Sigmoid colon (tissue), 4 donors: ENCODE measurements at regions not wholly inside any gene's neighbourhood (a gene's known extent, or its start where the extent isn't known, plus 50 kb on each side); places are given as distances from the start of the nearest gene placed in this dataset.

ENCODE experiments used
- CTCF ChIP-seq, 4 experiments: fragments of 450-650 bp in 3 of 4; fragments of 200-600 bp in 1 of 4; IDR thresholded peaks; one replicate each; pipeline ENCODE4 v1.5.1; 2016 to 2019; ENCODE audit warnings: antibody characterized with exemption in 4 of 4, mild to moderate bottlenecking in 3 of 4, moderate library complexity in 2 of 4
- EP300 ChIP-seq, 4 donors: sonication (generic); formaldehyde crosslinking; IDR thresholded peaks; one replicate each; pipeline ENCODE4 v1.6.1; 2017; ENCODE audit warnings: antibody characterized with exemption in 4 of 4
- POLR2A ChIP-seq, 2 donors: fragments of 450-650 bp; IDR thresholded peaks; one replicate each; pipeline ENCODE4 v1.6.1; 2016; ENCODE audit warnings: antibody characterized with exemption in 2 of 2, mild to moderate bottlenecking in 2 of 2, moderate library complexity in 2 of 2
- POLR2AphosphoS5 ChIP-seq, 4 donors: sonication (generic); formaldehyde crosslinking; IDR thresholded peaks; one replicate each; pipeline ENCODE4 v1.6.1; 2017; ENCODE audit warnings: antibody characterized with exemption in 4 of 4

- TF ChIP-seq CTCF (IDR thresholded peaks at IDR 0.05): no peak
- TF ChIP-seq POLR2A (IDR thresholded peaks at IDR 0.05): no peak
- TF ChIP-seq POLR2AphosphoS5 (IDR thresholded peaks at IDR 0.05): no peak
- no peak for TF ChIP-seq EP300 (IDR thresholded peaks at IDR 0.05)
These were observed 1638.8 kb upstream of the PCDH7 start for GRCh38 chr4:29081234-29081955.
